Fibroblast of villous mesenchyme (primary cell): ENCODE measurements at regions not wholly inside any gene's neighbourhood (a gene's known extent, or its start where the extent isn't known, plus 50 kb on each side); places are given as distances from the start of the nearest gene placed in this dataset.

Experiments
- DNase-seq: peaks from one replicate; pipeline ENCODE4 v3.0.0-alpha.2; 2010; ENCODE audit warnings: low read depth
- H3K4me3 ChIP-seq: 2 replicates; pipeline ENCODE4 v1.5.1; 2011; ENCODE audit warnings: low read depth, mild to moderate bottlenecking, low read length
- CTCF ChIP-seq: IDR thresholded peaks from 2 replicates; pipeline ENCODE4 v1.5.1; 2012; ENCODE audit warnings: low read depth, mild to moderate bottlenecking, low read length; ENCODE audit not compliant: insufficient read depth

GRCh38 chr14:104278214-104278534 is 139.8 kb downstream of the KIF26A start:
- DNase-seq = no peak
- H3K4me3 ChIP-seq = no peak overlapping the region
- no peak for TF ChIP-seq CTCF

- TF ChIP-seq CTCF = no peak
- no peak for DNase-seq
- H3K4me3 ChIP-seq = no peak overlapping the region
Measured at GRCh38 chr14:104280085-104280901, 141.9 kb downstream of the KIF26A start.

- no peak overlapping the region for H3K4me3 ChIP-seq
- TF ChIP-seq CTCF = no peak
- no peak for DNase-seq
Measured at GRCh38 chr14:104280902-104281767, 142.7 kb downstream of the KIF26A start.

- no peak for TF ChIP-seq CTCF
- DNase-seq = no peak
- H3K4me3 ChIP-seq = no peak overlapping the region
Measured at GRCh38 chr14:104281768-104282301, 143.4 kb downstream of the KIF26A start.

GRCh38 chr14:104282332-104283196 is 144.2 kb downstream of the KIF26A start:
- DNase-seq = no peak
- TF ChIP-seq CTCF = no peak
- H3K4me3 ChIP-seq = no peak overlapping the region
